ENCODE measurements at regions not wholly inside any gene's neighbourhood (a gene's known extent, or its start where the extent isn't known, plus 50 kb on each side); places are given as distances from the start of the nearest gene placed in this dataset.

- DNase-seq: peak in 1 of 5 donors; percentile 47
These were observed 659.9 kb downstream of the KCNT2 start for GRCh38 chr1:195948123-195948895.

DNA sequence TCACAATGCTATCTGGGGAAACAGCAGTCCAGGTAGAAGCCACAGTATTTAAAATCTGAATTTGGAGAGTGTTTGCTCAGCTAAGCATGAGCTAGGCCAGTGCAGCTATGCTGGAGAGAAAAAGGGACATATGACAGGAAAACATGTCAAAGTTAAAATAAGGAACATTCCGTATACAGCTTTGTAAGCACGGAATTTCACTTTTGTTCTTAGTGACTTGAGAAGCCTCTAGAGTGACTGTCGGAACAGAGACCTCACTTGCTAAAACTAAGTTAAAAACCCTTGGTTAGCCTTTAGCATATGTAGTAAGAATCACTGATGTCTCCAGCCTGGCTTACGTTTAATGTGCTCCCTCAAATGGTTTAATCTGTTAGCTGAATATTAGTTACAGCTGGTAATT is 661.7 kb downstream of the KCNT2 start:
- 71 to 84% (median 81%) methylated on average over 4 of the region's 4 CpGs for WGBS, 4 donors
- DNase-seq (no peak), ATAC-seq (no peak)
- no peaks in the 10 kb centered on the region for H3K4me1 ChIP-seq
- intact Hi-C loops (cut with DNase I): loop anchor here in 3 of 10 donors (10.0 kb wide), 2 partner anchors 198 to 358 kb away; no protein-coding TSS in a partner anchor
- H3K36me3 ChIP-seq: no peaks in the 10 kb centered on the region
- no peak overlapping the region for H3K4me3 ChIP-seq
- no peaks in the 10 kb centered on the region for H3K27me3 ChIP-seq
- no peaks in the 10 kb centered on the region for H3K9me3 ChIP-seq
- TF ChIP-seq, protein P1, sequence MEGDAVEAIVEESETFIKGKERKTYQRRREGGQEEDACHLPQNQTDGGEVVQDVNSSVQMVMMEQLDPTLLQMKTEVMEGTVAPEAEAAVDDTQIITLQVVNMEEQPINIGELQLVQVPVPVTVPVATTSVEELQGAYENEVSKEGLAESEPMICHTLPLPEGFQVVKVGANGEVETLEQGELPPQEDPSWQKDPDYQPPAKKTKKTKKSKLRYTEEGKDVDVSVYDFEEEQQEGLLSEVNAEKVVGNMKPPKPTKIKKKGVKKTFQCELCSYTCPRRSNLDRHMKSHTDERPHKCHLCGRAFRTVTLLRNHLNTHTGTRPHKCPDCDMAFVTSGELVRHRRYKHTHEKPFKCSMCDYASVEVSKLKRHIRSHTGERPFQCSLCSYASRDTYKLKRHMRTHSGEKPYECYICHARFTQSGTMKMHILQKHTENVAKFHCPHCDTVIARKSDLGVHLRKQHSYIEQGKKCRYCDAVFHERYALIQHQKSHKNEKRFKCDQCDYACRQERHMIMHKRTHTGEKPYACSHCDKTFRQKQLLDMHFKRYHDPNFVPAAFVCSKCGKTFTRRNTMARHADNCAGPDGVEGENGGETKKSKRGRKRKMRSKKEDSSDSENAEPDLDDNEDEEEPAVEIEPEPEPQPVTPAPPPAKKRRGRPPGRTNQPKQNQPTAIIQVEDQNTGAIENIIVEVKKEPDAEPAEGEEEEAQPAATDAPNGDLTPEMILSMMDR (IDR thresholded peaks at IDR 0.05): no peak
- TF ChIP-seq POLR2A (IDR thresholded peaks at IDR 0.05): no peak
- no peak overlapping the region for H3K27ac ChIP-seq

More at GRCh38 chr1:195948123-195948895, 659.9 kb downstream of the KCNT2 start:
- Histone ChIP-seq H3K9me3 (no peaks in the 10 kb centered on the region), H3K4me1 (no peaks in the 10 kb centered on the region), H3K4me3 (no peak overlapping the region), H3K27me3 (no peaks in the 10 kb centered on the region), H3K27ac (no peak overlapping the region), H3K36me3 (no peaks in the 10 kb centered on the region)
- WGBS, 4 donors: 86 to 91% (median 88%) methylated on average over 15 to 22 of the region's 22 CpGs
- intact Hi-C loops (cut with DNase I): loop anchor here in 3 of 10 donors (10.0 kb wide), 2 partner anchors 196 to 356 kb away; no protein-coding TSS in a partner anchor
- TF ChIP-seq, protein P1 (IDR thresholded peaks at IDR 0.05): no peak
- no peak for TF ChIP-seq POLR2A (IDR thresholded peaks at IDR 0.05)
- ATAC-seq: no peak

DNA sequence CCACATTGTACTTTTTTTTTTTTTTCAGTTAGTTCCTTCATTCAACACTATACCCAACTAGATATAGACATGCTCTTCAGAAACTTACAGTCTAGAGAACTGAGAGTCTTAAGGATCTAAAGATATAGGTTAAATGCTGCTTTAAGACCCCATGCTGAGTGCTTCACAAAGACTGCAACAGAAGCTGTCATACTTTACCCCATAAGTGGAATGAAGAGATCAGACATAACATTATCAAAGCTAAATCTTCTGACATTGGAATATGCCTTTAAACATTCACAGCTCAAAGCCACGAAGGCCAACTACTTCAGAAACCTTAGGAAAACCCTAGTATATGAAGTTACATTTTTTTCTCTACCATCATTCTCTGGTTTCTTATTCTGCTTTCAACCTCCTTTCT is 666.4 kb downstream of the KCNT2 start:
- H3K27ac ChIP-seq: no peak overlapping the region
- H3K27me3 ChIP-seq: no peaks in the 10 kb centered on the region
- 64 to 82% (median 70%) methylated on average over 1 of the region's 1 CpG for WGBS, 4 donors

GRCh38 chr1:195941314-195941713 is 666.9 kb downstream of the KCNT2 start:
- DNase-seq (no peak), ATAC-seq (no peak)
- Histone ChIP-seq H3K4me3 (no peak overlapping the region), H3K9me3 (no peaks in the 10 kb centered on the region), H3K27ac (no peak overlapping the region), H3K27me3 (no peaks in the 10 kb centered on the region), H3K4me1 (no peaks in the 10 kb centered on the region), H3K36me3 (no peaks in the 10 kb centered on the region)
- no peak for TF ChIP-seq POLR2A (IDR thresholded peaks at IDR 0.05)
- TF ChIP-seq, protein P1 (IDR thresholded peaks at IDR 0.05): no peak
- 73 to 89% (median 80%) methylated on average over 1 of the region's 1 CpG for WGBS, 4 donors
- intact Hi-C loops (cut with DNase I): loop anchor here in 3 of 10 donors (5.0 to 10.0 kb wide), 3 partner anchors 203 to 366 kb away; no protein-coding TSS in a partner anchor

More for the DNA sequence above, 666.4 kb downstream of the KCNT2 start:
- intact Hi-C loops (cut with DNase I): loop anchor here in 3 of 10 donors (5.0 to 10.0 kb wide), 3 partner anchors 203 to 366 kb away; no protein-coding TSS in a partner anchor
- DNase-seq (no peak), ATAC-seq (no peak)
- Histone ChIP-seq H3K4me1 (no peaks in the 10 kb centered on the region), H3K9me3 (no peaks in the 10 kb centered on the region), H3K36me3 (no peaks in the 10 kb centered on the region), H3K4me3 (no peak overlapping the region)
- TF ChIP-seq, protein P1 (IDR thresholded peaks at IDR 0.05): no peak
- TF ChIP-seq POLR2A (IDR thresholded peaks at IDR 0.05): no peak

Measured in heart left ventricle (tissue), 16 donors.